C4-2B (cell line): ENCODE measurements at regions not wholly inside any gene's neighbourhood (a gene's known extent, or its start where the extent isn't known, plus 50 kb on each side); places are given as distances from the start of the nearest gene placed in this dataset.

Experiments
- H3K27ac ChIP-seq: fragments of 450-650 bp; 2 replicates; pipeline ENCODE4 v1.5.1; 2017
- CTCF ChIP-seq: fragments of 450-650 bp; conservative IDR thresholded peaks from 2 replicates; pipeline ENCODE4 v1.5.1; 2017; ENCODE audit warnings: mild to moderate bottlenecking
- ZFX ChIP-seq: fragments of 450-650 bp; IDR thresholded peaks from 2 replicates; pipeline ENCODE4 v1.6.1; 2017

DNA sequence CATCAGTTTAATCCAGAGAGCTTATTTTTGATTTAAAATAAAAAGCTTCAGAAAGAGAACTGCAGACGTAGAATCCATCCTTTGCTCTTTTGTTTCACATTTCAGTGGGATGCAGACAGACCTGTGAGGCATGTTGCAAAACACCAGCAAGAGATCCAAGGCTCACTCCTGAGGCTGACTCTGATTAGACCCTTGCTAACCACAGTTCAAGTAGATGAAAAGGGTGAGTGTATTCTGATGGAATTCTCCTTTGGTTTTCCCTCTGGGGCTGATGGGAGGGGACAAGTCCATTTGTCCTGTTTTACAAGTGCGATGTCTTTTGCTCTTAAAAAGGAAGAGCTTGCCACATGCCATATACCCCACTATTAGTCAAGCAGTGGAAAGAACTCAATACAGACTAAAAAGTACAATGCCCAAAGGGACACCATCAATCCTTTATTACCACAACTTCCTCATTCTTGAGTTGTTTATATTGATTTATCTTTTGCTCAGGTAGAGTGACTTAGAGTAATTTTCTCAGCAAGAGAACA is 772.7 kb downstream of the MAFB start:
- no peak overlapping the region for H3K27ac ChIP-seq
- TF ChIP-seq ZFX (no peak), CTCF (no peak)

- TF ChIP-seq CTCF (no peak), ZFX (no peak)
- no peak overlapping the region for H3K27ac ChIP-seq
Observed at GRCh38 chr20:39913274-39913673, 775.8 kb downstream of the MAFB start.

DNA sequence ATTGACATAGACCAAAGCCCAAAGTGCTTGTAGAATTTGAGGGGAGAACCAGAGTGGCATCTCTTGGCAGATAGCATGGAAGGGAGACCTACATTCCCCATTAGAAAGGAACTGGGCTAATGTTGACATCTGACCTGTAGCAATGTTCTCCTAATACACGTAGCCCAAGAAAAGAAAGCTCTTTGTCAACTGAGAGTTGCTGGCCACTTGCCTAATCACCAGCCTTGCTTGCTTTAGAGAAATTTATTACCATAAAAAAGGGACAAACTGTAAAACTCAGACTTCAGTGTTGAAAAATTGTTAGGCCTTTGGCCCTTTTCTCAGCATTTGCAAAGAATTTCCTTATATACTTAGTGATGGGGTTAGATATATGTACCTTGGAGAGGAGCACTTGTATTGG is 777.5 kb downstream of the MAFB start:
- no peak overlapping the region for H3K27ac ChIP-seq
- no peak for TF ChIP-seq ZFX
- no peak for TF ChIP-seq CTCF

GRCh38 chr20:39910536-39910935 is 778.5 kb downstream of the MAFB start:
- H3K27ac ChIP-seq: no peak overlapping the region
- TF ChIP-seq ZFX (no peak), CTCF (no peak)

DNA sequence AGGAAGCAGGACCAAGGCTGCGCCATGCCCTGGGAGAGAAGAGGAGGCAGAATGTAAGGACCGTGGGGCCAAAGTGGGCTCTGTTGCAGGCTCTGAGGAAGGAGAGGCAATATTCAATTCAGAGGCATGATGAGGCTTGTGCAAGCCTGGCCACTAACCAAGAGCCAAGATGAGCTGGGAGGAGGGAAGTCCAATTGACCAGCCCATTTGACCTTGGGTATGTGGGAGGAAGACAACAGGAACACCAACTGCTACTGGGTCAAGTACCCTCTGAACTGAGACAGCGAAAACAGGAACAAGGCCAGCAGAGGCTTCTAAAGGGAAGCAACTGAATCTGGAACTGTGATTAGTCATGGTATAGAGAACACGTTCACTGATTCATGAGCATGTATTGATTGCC is 779.6 kb downstream of the MAFB start:
- no peak overlapping the region for H3K27ac ChIP-seq

GRCh38 chr20:39904476-39905112 is 784.4 kb downstream of the MAFB start:
- no peak overlapping the region for H3K27ac ChIP-seq
- no peak for TF ChIP-seq ZFX
- TF ChIP-seq CTCF: no peak

More for the DNA sequence above, 779.6 kb downstream of the MAFB start:
- no peak for TF ChIP-seq ZFX
- TF ChIP-seq CTCF: no peak

DNA sequence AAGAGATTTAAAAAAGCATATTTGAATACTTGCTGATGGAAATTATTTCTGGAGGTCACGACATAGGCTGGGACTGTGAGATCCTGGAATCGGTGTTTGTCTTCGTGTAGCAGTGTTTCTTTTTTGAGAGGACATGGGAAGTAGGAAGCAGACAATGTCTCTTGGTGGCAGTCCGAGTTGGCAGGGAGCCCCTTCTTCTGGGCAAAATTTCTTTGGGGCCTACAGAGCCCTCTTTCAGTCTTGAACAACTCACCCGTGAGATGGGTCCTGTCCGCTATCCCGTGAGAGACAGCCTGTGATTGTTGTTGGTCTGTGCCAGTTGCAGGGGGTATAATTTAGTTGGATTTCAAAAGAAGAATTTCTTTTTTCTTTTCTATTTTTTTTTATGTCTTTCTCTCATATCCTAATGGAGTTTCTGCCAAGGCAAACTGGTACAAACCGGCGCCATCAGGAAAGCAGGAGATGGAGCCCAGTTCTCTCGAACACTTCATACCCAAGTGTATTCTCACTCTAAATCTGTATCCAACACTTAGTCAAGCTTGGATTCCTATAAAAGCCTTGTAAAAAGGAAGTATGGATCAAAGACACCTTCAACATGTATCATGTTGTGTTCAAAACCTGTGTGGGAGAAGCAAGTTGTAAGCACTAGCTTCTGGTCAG is 785.1 kb downstream of the MAFB start:
- TF ChIP-seq ZFX: no peak
- TF ChIP-seq CTCF: no peak
- no peak overlapping the region for H3K27ac ChIP-seq
